Fibroblast of the aortic adventitia (primary cell): ENCODE measurements at regions not wholly inside any gene's neighbourhood (a gene's known extent, or its start where the extent isn't known, plus 50 kb on each side); places are given as distances from the start of the nearest gene placed in this dataset.

ENCODE experiments used
- DNase-seq: peaks from one replicate; pipeline ENCODE4 v3.0.0-alpha.2; 2010; ENCODE audit warnings: low read depth
- H3K4me3 ChIP-seq: 2 replicates; pipeline ENCODE4 v1.5.1; 2011; ENCODE audit warnings: low read depth, mild to moderate bottlenecking, control low read depth, low read length, moderate library complexity
- CTCF ChIP-seq: IDR thresholded peaks from 2 replicates; pipeline ENCODE4 v1.5.1; 2011; ENCODE audit warnings: mild to moderate bottlenecking, low read length, control low read depth, inconsistent platforms; ENCODE audit not compliant: insufficient read depth

GRCh38 chr6:23377830-23378229, 748.2 kb upstream of the NRSN1 start:
- DNase-seq, result no peak
- no peak for TF ChIP-seq CTCF
- no peak overlapping the region for H3K4me3 ChIP-seq

- TF ChIP-seq CTCF, result no peak
- DNase-seq, result no peak
- H3K4me3 ChIP-seq, result no peak overlapping the region
These were observed 745.5 kb upstream of the NRSN1 start for GRCh38 chr6:23380465-23380864.

- DNase-seq, result no peak
- no peak for TF ChIP-seq CTCF
These were observed 737.8 kb upstream of the NRSN1 start for GRCh38 chr6:23388086-23388783.

GRCh38 chr6:23389386-23389785, 736.6 kb upstream of the NRSN1 start:
- TF ChIP-seq CTCF, result no peak
- no peak overlapping the region for H3K4me3 ChIP-seq
- no peak for DNase-seq

More at GRCh38 chr6:23388086-23388783, 737.8 kb upstream of the NRSN1 start:
- no peak overlapping the region for H3K4me3 ChIP-seq

- TF ChIP-seq CTCF, result no peak
- no peak overlapping the region for H3K4me3 ChIP-seq
- no peak for DNase-seq
These were observed 735.8 kb upstream of the NRSN1 start for GRCh38 chr6:23390221-23390620.

- TF ChIP-seq CTCF, result no peak
- no peak overlapping the region for H3K4me3 ChIP-seq
- no peak for DNase-seq
These were observed 731.3 kb upstream of the NRSN1 start for GRCh38 chr6:23394681-23395080.

- no peak overlapping the region for H3K4me3 ChIP-seq
- DNase-seq, result no peak
- TF ChIP-seq CTCF, result no peak
These were observed 730.6 kb upstream of the NRSN1 start for GRCh38 chr6:23395381-23395780.
